ENCODE measurements at regions not wholly inside any gene's neighbourhood (a gene's known extent, or its start where the extent isn't known, plus 50 kb on each side); places are given as distances from the start of the nearest gene placed in this dataset.

DNA sequence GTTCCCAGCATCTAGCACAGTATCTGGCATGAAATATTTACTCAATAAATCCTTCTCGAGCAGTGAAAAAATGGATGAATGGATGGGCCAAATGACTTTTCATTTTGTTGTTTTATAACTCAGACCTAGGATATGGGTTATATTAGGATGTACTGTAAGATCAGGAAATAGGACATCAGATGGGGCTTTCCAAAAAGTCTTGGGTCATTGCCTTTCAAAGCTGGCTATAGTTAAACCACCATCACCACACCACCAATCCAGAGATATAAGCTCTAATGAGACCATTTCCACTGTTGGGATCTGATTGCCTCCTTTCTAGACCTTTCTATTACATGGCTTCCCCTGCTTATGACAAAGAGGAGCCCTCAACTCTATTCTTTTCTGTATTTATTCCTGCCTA lies 525.0 kb upstream of the TCF4 start:
- TF ChIP-seq, protein P1, sequence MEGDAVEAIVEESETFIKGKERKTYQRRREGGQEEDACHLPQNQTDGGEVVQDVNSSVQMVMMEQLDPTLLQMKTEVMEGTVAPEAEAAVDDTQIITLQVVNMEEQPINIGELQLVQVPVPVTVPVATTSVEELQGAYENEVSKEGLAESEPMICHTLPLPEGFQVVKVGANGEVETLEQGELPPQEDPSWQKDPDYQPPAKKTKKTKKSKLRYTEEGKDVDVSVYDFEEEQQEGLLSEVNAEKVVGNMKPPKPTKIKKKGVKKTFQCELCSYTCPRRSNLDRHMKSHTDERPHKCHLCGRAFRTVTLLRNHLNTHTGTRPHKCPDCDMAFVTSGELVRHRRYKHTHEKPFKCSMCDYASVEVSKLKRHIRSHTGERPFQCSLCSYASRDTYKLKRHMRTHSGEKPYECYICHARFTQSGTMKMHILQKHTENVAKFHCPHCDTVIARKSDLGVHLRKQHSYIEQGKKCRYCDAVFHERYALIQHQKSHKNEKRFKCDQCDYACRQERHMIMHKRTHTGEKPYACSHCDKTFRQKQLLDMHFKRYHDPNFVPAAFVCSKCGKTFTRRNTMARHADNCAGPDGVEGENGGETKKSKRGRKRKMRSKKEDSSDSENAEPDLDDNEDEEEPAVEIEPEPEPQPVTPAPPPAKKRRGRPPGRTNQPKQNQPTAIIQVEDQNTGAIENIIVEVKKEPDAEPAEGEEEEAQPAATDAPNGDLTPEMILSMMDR (conservative IDR thresholded peaks at IDR 0.05 in 1 of 2, IDR thresholded peaks at IDR 0.05 in 1 of 2; ENCODE audit: low read depth in 1 of 2, low read length in 2 of 2), result no peak
- TF ChIP-seq EZH2 (IDR thresholded peaks at IDR 0.05; ENCODE audit: low read length, missing control alignments), result no peak

Measured in fibroblast of lung (primary cell).